KMS-11 (cell line): ENCODE measurements at regions not wholly inside any gene's neighbourhood (a gene's known extent, or its start where the extent isn't known, plus 50 kb on each side); places are given as distances from the start of the nearest gene placed in this dataset.

Experiments used
- H2AFZ ChIP-seq: fragments of 200-600 bp; sonication (generic); 2 replicates; pipeline ENCODE4 v1.6.1; 2016; ENCODE audit warnings: antibody characterized with exemption, mixed run types, low read depth
- H3K27ac ChIP-seq: fragments of 200-600 bp; sonication (generic); 2 replicates; pipeline ENCODE4 v1.6.1; 2016; ENCODE audit warnings: mild to moderate bottlenecking, mixed run types
- H3K27me3 ChIP-seq: fragments of 200-600 bp; sonication (generic); 2 replicates; pipeline ENCODE4 v1.6.1; 2017; ENCODE audit warnings: mild to moderate bottlenecking, low read depth, mixed run types, moderate library complexity; ENCODE audit not compliant: insufficient read depth
- H3K36me3 ChIP-seq: fragments of 200-600 bp; sonication (generic); 2 replicates; pipeline ENCODE4 v1.6.1; 2017; ENCODE audit warnings: mild to moderate bottlenecking, mixed run types; ENCODE audit not compliant: insufficient read depth
- H3K4me1 ChIP-seq: fragments of 200-600 bp; sonication (generic); 2 replicates; pipeline ENCODE4 v1.6.1; 2016; ENCODE audit warnings: mild to moderate bottlenecking, low read depth, mixed run types; ENCODE audit not compliant: poor library complexity, severe bottlenecking
- H3K4me2 ChIP-seq: fragments of 200-600 bp; sonication (generic); 2 replicates; pipeline ENCODE4 v1.7.0; 2016; ENCODE audit warnings: mild to moderate bottlenecking, mixed run types
- H3K4me3 ChIP-seq: fragments of 200-600 bp; sonication (generic); IDR thresholded peaks from 2 replicates; pipeline ENCODE4 v1.6.1; 2017; ENCODE audit warnings: low read depth, low read length, mixed read lengths; ENCODE audit not compliant: insufficient read depth
- H3K79me2 ChIP-seq: fragments of 200-600 bp; sonication (generic); 2 replicates; pipeline ENCODE4 v1.6.1; 2016; ENCODE audit warnings: low read depth, mixed run types; ENCODE audit not compliant: insufficient read depth
- H3K9ac ChIP-seq: fragments of 200-600 bp; sonication (generic); 2 replicates; pipeline ENCODE4 v1.6.1; 2016; ENCODE audit warnings: mild to moderate bottlenecking, mixed run types
- H4K20me1 ChIP-seq: fragments of 200-600 bp; sonication (generic); 2 replicates; pipeline ENCODE4 v1.6.1; 2016; ENCODE audit warnings: mild to moderate bottlenecking, mixed run types; ENCODE audit not compliant: insufficient read depth
- CTCF ChIP-seq: fragments of 200-600 bp; sonication (generic); conservative IDR thresholded peaks from 2 replicates; pipeline ENCODE4 v1.6.1; 2017; ENCODE audit warnings: low read depth, mild to moderate bottlenecking, antibody characterized with exemption, low read length, moderate library complexity, mixed read lengths

- Histone ChIP-seq H2AFZ (no peak overlapping the region), H3K79me2 (no peaks in the 10 kb centered on the region), H3K9ac (no peak overlapping the region), H3K4me2 (no peak overlapping the region), H3K27ac (no peak overlapping the region), H3K4me3 (no peak overlapping the region), H3K4me1 (no peaks in the 10 kb centered on the region), H4K20me1 (no peaks in the 10 kb centered on the region), H3K36me3 (no peaks in the 10 kb centered on the region), H3K27me3 (no peaks in the 10 kb centered on the region)
- TF ChIP-seq CTCF = no peak
Observed at GRCh38 chr2:76288598-76288997, 577.9 kb upstream of the GCFC2 start.

- no peaks in the 10 kb centered on the region for H3K36me3 ChIP-seq
- H3K9ac ChIP-seq = no peak overlapping the region
- H3K27me3 ChIP-seq = no peaks in the 10 kb centered on the region
- H3K4me2 ChIP-seq = no peak overlapping the region
- no peaks in the 10 kb centered on the region for H3K79me2 ChIP-seq
- H3K4me3 ChIP-seq = no peak overlapping the region
- no peak overlapping the region for H3K27ac ChIP-seq
- no peak overlapping the region for H2AFZ ChIP-seq
- no peak for TF ChIP-seq CTCF
- H4K20me1 ChIP-seq = no peaks in the 10 kb centered on the region
- no peaks in the 10 kb centered on the region for H3K4me1 ChIP-seq
Observed at GRCh38 chr2:76288146-76288545, 577.4 kb upstream of the GCFC2 start.

GRCh38 chr2:76283350-76283749 is 572.6 kb upstream of the GCFC2 start:
- no peaks in the 10 kb centered on the region for H3K27me3 ChIP-seq
- TF ChIP-seq CTCF = no peak
- no peaks in the 10 kb centered on the region for H3K36me3 ChIP-seq
- no peak overlapping the region for H3K27ac ChIP-seq
- no peak overlapping the region for H2AFZ ChIP-seq
- no peak overlapping the region for H3K4me2 ChIP-seq
- H3K4me1 ChIP-seq = no peaks in the 10 kb centered on the region
- no peaks in the 10 kb centered on the region for H4K20me1 ChIP-seq
- no peaks in the 10 kb centered on the region for H3K79me2 ChIP-seq
- no peak overlapping the region for H3K9ac ChIP-seq
- no peak overlapping the region for H3K4me3 ChIP-seq

GRCh38 chr2:76281156-76281841 is 570.6 kb upstream of the GCFC2 start:
- Histone ChIP-seq H3K36me3 (no peaks in the 10 kb centered on the region), H3K9ac (no peak overlapping the region), H3K27ac (no peak overlapping the region), H3K79me2 (no peaks in the 10 kb centered on the region), H3K4me2 (no peak overlapping the region), H2AFZ (0 out of 2 replicates have a peak overlapping the region, but pooled peaks have one; percentile 5), H3K4me1 (peaks cover 10% of the 10 kb centered on the region), H3K27me3 (no peaks in the 10 kb centered on the region), H4K20me1 (no peaks in the 10 kb centered on the region), H3K4me3 (no peak overlapping the region)
- TF ChIP-seq CTCF = no peak
